SK-N-SH treated with all-trans-retinoic acid at 6 μM for 48 hours (cell line): ENCODE measurements at regions not wholly inside any gene's neighbourhood (a gene's known extent, or its start where the extent isn't known, plus 50 kb on each side); places are given as distances from the start of the nearest gene placed in this dataset.

Experiments
- ATAC-seq: fragments of 200-7000 bp; cut with Tn5 transposase; 3 replicates; pipeline ENCODE4 v1.9.1; 2020; ENCODE audit warnings: mild to moderate bottlenecking, moderate library complexity
- ARNTL ChIP-seq: fragments of 450-650 bp; formaldehyde crosslinking; IDR thresholded peaks from 2 replicates; pipeline ENCODE4 v1.5.0; 2020; ENCODE audit warnings: low read depth, mild to moderate bottlenecking, moderate library complexity, borderline replicate concordance
- BACH2 ChIP-seq: fragments of 250-450 bp; sonication (Bioruptor Pico); IDR thresholded peaks from 2 replicates; pipeline ENCODE4 v1.9.0; 2021; ENCODE audit warnings: mild to moderate bottlenecking, borderline replicate concordance
- CSDC2 ChIP-seq: fragments of 250-450 bp; sonication (Bioruptor Pico); IDR thresholded peaks from 2 replicates; pipeline ENCODE4 v1.5.0; 2020; ENCODE audit warnings: mild to moderate bottlenecking, moderate library complexity
- CSRNP3 ChIP-seq: fragments of 250-450 bp; sonication (Bioruptor Pico); IDR thresholded peaks from 2 replicates; pipeline ENCODE4 v1.5.1; 2021; ENCODE audit warnings: mild to moderate bottlenecking, moderate library complexity
- ESRRG ChIP-seq: fragments of 250-450 bp; sonication (Bioruptor Pico); IDR thresholded peaks from 2 replicates; pipeline ENCODE4 v1.6.1; 2021; ENCODE audit warnings: mild to moderate bottlenecking
- GLIS3 ChIP-seq: fragments of 250-450 bp; sonication (Bioruptor Pico); IDR thresholded peaks from 2 replicates; pipeline ENCODE4 v1.5.0; 2020; ENCODE audit warnings: mild to moderate bottlenecking, moderate library complexity
- ISL1 ChIP-seq: fragments of 250-450 bp; sonication (Bioruptor Pico); IDR thresholded peaks from 2 replicates; pipeline ENCODE4 v2.1.2; 2022; ENCODE audit warnings: mild to moderate bottlenecking, moderate library complexity
- OSR1 ChIP-seq: fragments of 250-450 bp; sonication (Bioruptor Pico); IDR thresholded peaks from 2 replicates; pipeline ENCODE4 v1.8.0; 2022; ENCODE audit warnings: moderate library complexity, mild to moderate bottlenecking, inconsistent platforms
- PATZ1 ChIP-seq: fragments of 250-450 bp; sonication (Bioruptor Pico); IDR thresholded peaks from 2 replicates; pipeline ENCODE4 v1.8.0; 2020; ENCODE audit warnings: mild to moderate bottlenecking, moderate library complexity, borderline replicate concordance
- PPARA ChIP-seq: fragments of 250-450 bp; sonication (Bioruptor Pico); IDR thresholded peaks from 2 replicates; pipeline ENCODE4 v1.5.0; 2020; ENCODE audit warnings: mild to moderate bottlenecking, borderline replicate concordance
- RARB ChIP-seq: fragments of 250-450 bp; sonication (Bioruptor Pico); IDR thresholded peaks from 2 replicates; pipeline ENCODE4 v1.8.0; 2021; ENCODE audit warnings: mild to moderate bottlenecking, moderate library complexity
- SNAI2 ChIP-seq: fragments of 250-450 bp; sonication (Bioruptor Pico); IDR thresholded peaks from 2 replicates; pipeline ENCODE4 v1.5.0; 2020; ENCODE audit warnings: mild to moderate bottlenecking, moderate library complexity
- TCF4 ChIP-seq: fragments of 250-450 bp; sonication (Bioruptor Pico); IDR thresholded peaks from 2 replicates; pipeline ENCODE4 v1.8.0; 2021; ENCODE audit warnings: mild to moderate bottlenecking, moderate library complexity, borderline replicate concordance
- TOX ChIP-seq: fragments of 250-450 bp; sonication (Bioruptor Pico); IDR thresholded peaks from 2 replicates; pipeline ENCODE4 v1.8.0; 2021; ENCODE audit warnings: mild to moderate bottlenecking, moderate library complexity, borderline replicate concordance
- ZC3H10 ChIP-seq: fragments of 250-450 bp; sonication (Bioruptor Pico); IDR thresholded peaks from 2 replicates; pipeline ENCODE4 v1.5.1; 2021; ENCODE audit warnings: mild to moderate bottlenecking, moderate library complexity
- ZFP3 ChIP-seq: fragments of 250-450 bp; sonication (Bioruptor Pico); IDR thresholded peaks from 2 replicates; pipeline ENCODE4 v1.5.0; 2020; ENCODE audit warnings: mild to moderate bottlenecking, moderate library complexity
- ZFP30 ChIP-seq: fragments of 450-650 bp; formaldehyde crosslinking; IDR thresholded peaks from 2 replicates; pipeline ENCODE4 v1.5.0; 2022; ENCODE audit warnings: mild to moderate bottlenecking, moderate library complexity
- ZNF565 ChIP-seq: fragments of 450-650 bp; formaldehyde crosslinking; conservative IDR thresholded peaks from 2 replicates; pipeline ENCODE4 v1.5.0; 2020; ENCODE audit warnings: low read depth, mild to moderate bottlenecking, moderate library complexity
- ZNF70 ChIP-seq: fragments of 450-650 bp; formaldehyde crosslinking; IDR thresholded peaks from 2 replicates; pipeline ENCODE4 v1.5.0; 2020; ENCODE audit warnings: mild to moderate bottlenecking, moderate library complexity
- TF ChIP-seq, protein P1 (sequence below): fragments of 250-450 bp; sonication (Bioruptor Pico); IDR thresholded peaks from 2 replicates; pipeline ENCODE4 v1.5.0; 2020; ENCODE audit warnings: mild to moderate bottlenecking, moderate library complexity
- TF ChIP-seq, protein P2 (sequence below): fragments of 250-450 bp; sonication (Bioruptor Pico); IDR thresholded peaks from 2 replicates; pipeline ENCODE4 v1.5.1; 2020; ENCODE audit warnings: low read depth, mild to moderate bottlenecking, moderate library complexity
- TF ChIP-seq, protein P3 (sequence below): fragments of 250-450 bp; sonication (Bioruptor Pico); IDR thresholded peaks from 2 replicates; pipeline ENCODE4 v1.8.0; 2021; ENCODE audit warnings: low read depth, mild to moderate bottlenecking, moderate library complexity, borderline replicate concordance

DNA sequence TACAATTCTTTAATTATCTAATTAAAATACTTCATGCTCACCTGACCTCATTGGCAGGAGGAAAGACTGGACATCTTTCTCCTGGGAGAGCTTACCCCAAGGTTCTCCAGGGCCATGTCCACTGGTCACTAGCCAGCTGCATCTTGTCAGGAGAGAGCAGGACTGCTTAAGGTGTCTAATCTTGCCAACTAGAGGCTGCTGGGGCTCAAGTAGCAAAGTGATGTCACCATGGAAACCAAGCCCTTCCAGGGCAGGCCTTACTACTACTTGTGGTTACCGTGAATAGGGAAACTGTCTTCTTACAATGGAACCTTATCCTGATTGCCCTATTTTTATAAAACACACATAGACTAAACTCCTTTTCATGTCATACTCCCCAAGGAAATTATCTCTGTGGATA lies 376.4 kb downstream of the SNAPC1 start:
- no peak for ATAC-seq
- TF ChIP-seq ZC3H10 (CRISPR knock-in tag) = no peak
- TF ChIP-seq ARNTL (CRISPR knock-in tag) = no peak
- TF ChIP-seq OSR1 = no peak
- TF ChIP-seq TCF4 (CRISPR knock-in tag) = no peak
- TF ChIP-seq PPARA = no peak
- no peak for TF ChIP-seq ESRRG (CRISPR knock-in tag)
- no peak for TF ChIP-seq TOX
- no peak for TF ChIP-seq ZFP30 (CRISPR knock-in tag)
- no peak for TF ChIP-seq BACH2 (CRISPR knock-in tag)
- TF ChIP-seq ZNF565 (CRISPR knock-in tag) = no peak
- TF ChIP-seq ISL1 (CRISPR knock-in tag) = no peak
- no peak for TF ChIP-seq CSRNP3 (CRISPR knock-in tag)
- no peak for TF ChIP-seq GLIS3 (CRISPR knock-in tag)
- TF ChIP-seq, protein P1, sequence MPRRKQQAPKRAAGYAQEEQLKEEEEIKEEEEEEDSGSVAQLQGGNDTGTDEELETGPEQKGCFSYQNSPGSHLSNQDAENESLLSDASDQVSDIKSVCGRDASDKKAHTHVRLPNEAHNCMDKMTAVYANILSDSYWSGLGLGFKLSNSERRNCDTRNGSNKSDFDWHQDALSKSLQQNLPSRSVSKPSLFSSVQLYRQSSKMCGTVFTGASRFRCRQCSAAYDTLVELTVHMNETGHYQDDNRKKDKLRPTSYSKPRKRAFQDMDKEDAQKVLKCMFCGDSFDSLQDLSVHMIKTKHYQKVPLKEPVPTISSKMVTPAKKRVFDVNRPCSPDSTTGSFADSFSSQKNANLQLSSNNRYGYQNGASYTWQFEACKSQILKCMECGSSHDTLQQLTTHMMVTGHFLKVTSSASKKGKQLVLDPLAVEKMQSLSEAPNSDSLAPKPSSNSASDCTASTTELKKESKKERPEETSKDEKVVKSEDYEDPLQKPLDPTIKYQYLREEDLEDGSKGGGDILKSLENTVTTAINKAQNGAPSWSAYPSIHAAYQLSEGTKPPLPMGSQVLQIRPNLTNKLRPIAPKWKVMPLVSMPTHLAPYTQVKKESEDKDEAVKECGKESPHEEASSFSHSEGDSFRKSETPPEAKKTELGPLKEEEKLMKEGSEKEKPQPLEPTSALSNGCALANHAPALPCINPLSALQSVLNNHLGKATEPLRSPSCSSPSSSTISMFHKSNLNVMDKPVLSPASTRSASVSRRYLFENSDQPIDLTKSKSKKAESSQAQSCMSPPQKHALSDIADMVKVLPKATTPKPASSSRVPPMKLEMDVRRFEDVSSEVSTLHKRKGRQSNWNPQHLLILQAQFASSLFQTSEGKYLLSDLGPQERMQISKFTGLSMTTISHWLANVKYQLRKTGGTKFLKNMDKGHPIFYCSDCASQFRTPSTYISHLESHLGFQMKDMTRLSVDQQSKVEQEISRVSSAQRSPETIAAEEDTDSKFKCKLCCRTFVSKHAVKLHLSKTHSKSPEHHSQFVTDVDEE (CRISPR knock-in tag) = no peak
- no peak for TF ChIP-seq SNAI2 (CRISPR knock-in tag)

- TF ChIP-seq SNAI2 (CRISPR knock-in tag) (no peak), ZNF70 (CRISPR knock-in tag) (no peak), RARB (CRISPR knock-in tag) (no peak), CSDC2 (CRISPR knock-in tag) (no peak), ARNTL (CRISPR knock-in tag) (no peak), PPARA (no peak)
- no peak for ATAC-seq
Observed at GRCh38 chr14:62141139-62141538, 378.9 kb downstream of the SNAPC1 start.

GRCh38 chr14:62143245-62143644 lies 381.0 kb downstream of the SNAPC1 start:
- ATAC-seq = no peak
- TF ChIP-seq ZC3H10 (CRISPR knock-in tag) (no peak), PPARA (no peak), OSR1 (no peak), ZFP3 (CRISPR knock-in tag) (no peak), GLIS3 (CRISPR knock-in tag) (no peak)

- no peak for ATAC-seq
- TF ChIP-seq, protein P2, sequence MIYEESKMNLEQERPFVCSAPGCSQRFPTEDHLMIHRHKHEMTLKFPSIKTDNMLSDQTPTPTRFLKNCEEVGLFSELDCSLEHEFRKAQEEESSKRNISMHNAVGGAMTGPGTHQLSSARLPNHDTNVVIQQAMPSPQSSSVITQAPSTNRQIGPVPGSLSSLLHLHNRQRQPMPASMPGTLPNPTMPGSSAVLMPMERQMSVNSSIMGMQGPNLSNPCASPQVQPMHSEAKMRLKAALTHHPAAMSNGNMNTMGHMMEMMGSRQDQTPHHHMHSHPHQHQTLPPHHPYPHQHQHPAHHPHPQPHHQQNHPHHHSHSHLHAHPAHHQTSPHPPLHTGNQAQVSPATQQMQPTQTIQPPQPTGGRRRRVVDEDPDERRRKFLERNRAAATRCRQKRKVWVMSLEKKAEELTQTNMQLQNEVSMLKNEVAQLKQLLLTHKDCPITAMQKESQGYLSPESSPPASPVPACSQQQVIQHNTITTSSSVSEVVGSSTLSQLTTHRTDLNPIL (CRISPR knock-in tag) = no peak
- TF ChIP-seq ZFP3 (CRISPR knock-in tag) (no peak), GLIS3 (CRISPR knock-in tag) (no peak), ZNF565 (CRISPR knock-in tag) (no peak), CSRNP3 (CRISPR knock-in tag) (no peak), PATZ1 (CRISPR knock-in tag) (no peak), BACH2 (CRISPR knock-in tag) (no peak), ISL1 (CRISPR knock-in tag) (no peak), TCF4 (CRISPR knock-in tag) (no peak), TOX (no peak), RARB (CRISPR knock-in tag) (no peak), ARNTL (CRISPR knock-in tag) (no peak)
- TF ChIP-seq, protein P3, sequence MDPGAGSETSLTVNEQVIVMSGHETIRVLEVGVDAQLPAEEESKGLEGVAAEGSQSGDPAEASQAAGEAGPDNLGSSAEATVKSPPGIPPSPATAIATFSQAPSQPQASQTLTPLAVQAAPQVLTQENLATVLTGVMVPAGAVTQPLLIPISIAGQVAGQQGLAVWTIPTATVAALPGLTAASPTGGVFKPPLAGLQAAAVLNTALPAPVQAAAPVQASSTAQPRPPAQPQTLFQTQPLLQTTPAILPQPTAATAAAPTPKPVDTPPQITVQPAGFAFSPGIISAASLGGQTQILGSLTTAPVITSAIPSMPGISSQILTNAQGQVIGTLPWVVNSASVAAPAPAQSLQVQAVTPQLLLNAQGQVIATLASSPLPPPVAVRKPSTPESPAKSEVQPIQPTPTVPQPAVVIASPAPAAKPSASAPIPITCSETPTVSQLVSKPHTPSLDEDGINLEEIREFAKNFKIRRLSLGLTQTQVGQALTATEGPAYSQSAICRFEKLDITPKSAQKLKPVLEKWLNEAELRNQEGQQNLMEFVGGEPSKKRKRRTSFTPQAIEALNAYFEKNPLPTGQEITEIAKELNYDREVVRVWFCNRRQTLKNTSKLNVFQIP (CRISPR knock-in tag) = no peak
Observed at GRCh38 chr14:62144863-62145262, 382.6 kb downstream of the SNAPC1 start.
